ENCODE measurements at regions not wholly inside any gene's neighbourhood (a gene's known extent, or its start where the extent isn't known, plus 50 kb on each side); places are given as distances from the start of the nearest gene placed in this dataset.

GRCh38 chr11:109794501-109794900 lies 298.7 kb upstream of the ZC3H12C start:
- no peak for TF ChIP-seq CTCF (IDR thresholded peaks at IDR 0.05)
- no peak for TF ChIP-seq RCOR1 (IDR thresholded peaks at IDR 0.05; ENCODE audit: low read length)
- no peak for TF ChIP-seq REST (IDR thresholded peaks at IDR 0.05; ENCODE audit: low read depth, low read length)
- TF ChIP-seq FOXM1 (IDR thresholded peaks at IDR 0.05; ENCODE audit: low read depth) = no peak
- no peak for TF ChIP-seq YY1 (IDR thresholded peaks at IDR 0.05; ENCODE audit: low read depth)
- no peak for TF ChIP-seq IRF3 (IDR thresholded peaks at IDR 0.05; ENCODE audit: low read depth, low read length)
- TF ChIP-seq TEAD4 (IDR thresholded peaks at IDR 0.05; ENCODE audit: borderline replicate concordance, insufficient read depth) = no peak

All from SK-N-SH (cell line).